ENCODE measurements at regions not wholly inside any gene's neighbourhood (a gene's known extent, or its start where the extent isn't known, plus 50 kb on each side); places are given as distances from the start of the nearest gene placed in this dataset.
"Not testable (repeated sequence)": the region's sequence is repeated elsewhere in the genome, so short reads cannot be mapped to it uniquely, and the experiment has no call there.

GRCh38 chr3:162612991-162613390 lies 1116.4 kb downstream of the OTOL1 start:
- Histone ChIP-seq H3K27ac (no peak overlapping the region), H3K27me3 (no peaks in the 10 kb centered on the region), H3K9me3 (replicated peaks in 1 of 3) (no peaks in the 10 kb centered on the region), H3K4me3 (no peak overlapping the region), H3K36me3 (replicated peaks in 1 of 2) (no peaks in the 10 kb centered on the region), H3K4me1 (replicated peaks in 1 of 2) (no peaks in the 10 kb centered on the region)
- 48 to 67% (median 51%) methylated on average over 2 of the region's 2 CpGs for WGBS, 4 donors
- TF ChIP-seq POLR2A (IDR thresholded peaks at IDR 0.05): no peak
- intact Hi-C loops (cut with DNase I): no loop called here
- DNase-seq: no peak

- no peaks in the 10 kb centered on the region for H3K4me1 ChIP-seq (replicated peaks in 1 of 2)
- no peak for DNase-seq
- intact Hi-C loops (cut with DNase I): no loop called here
Observed at GRCh38 chr3:162626172-162626571, 1129.6 kb downstream of the OTOL1 start.

GRCh38 chr3:162628531-162628930 lies 1131.9 kb downstream of the OTOL1 start:
- TF ChIP-seq POLR2A (IDR thresholded peaks at IDR 0.05) (no peak), CTCF (IDR thresholded peaks at IDR 0.05) (no peak)
- H3K36me3 ChIP-seq (replicated peaks in 1 of 2): no peaks in the 10 kb centered on the region
- intact Hi-C loops (cut with DNase I): no loop called here
- H3K27me3 ChIP-seq: no peaks in the 10 kb centered on the region
- no peak overlapping the region for H3K27ac ChIP-seq
- no peak for DNase-seq
- WGBS, 4 donors: 75 to 83% (median 79%) methylated on average over 3 of the region's 3 CpGs
- H3K9me3 ChIP-seq (replicated peaks in 1 of 3): no peaks in the 10 kb centered on the region
- H3K4me3 ChIP-seq: no peak overlapping the region
- H3K4me1 ChIP-seq (replicated peaks in 1 of 2): no peaks in the 10 kb centered on the region

More at GRCh38 chr3:162626172-162626571, 1129.6 kb downstream of the OTOL1 start:
- no peak overlapping the region for H3K27ac ChIP-seq
- H3K4me3 ChIP-seq: no peak overlapping the region
- H3K27me3 ChIP-seq: no peaks in the 10 kb centered on the region
- no peak for TF ChIP-seq POLR2A (IDR thresholded peaks at IDR 0.05)
- TF ChIP-seq CTCF (IDR thresholded peaks at IDR 0.05): no peak
- no peaks in the 10 kb centered on the region for H3K9me3 ChIP-seq (replicated peaks in 1 of 3)
- H3K36me3 ChIP-seq (replicated peaks in 1 of 2): no peaks in the 10 kb centered on the region

GRCh38 chr3:162629372-162629771 lies 1132.8 kb downstream of the OTOL1 start:
- Histone ChIP-seq H3K4me1 (replicated peaks in 1 of 2) (no peaks in the 10 kb centered on the region), H3K4me3 (no peak overlapping the region), H3K9me3 (replicated peaks in 1 of 3) (no peaks in the 10 kb centered on the region), H3K27ac (no peak overlapping the region), H3K27me3 (no peaks in the 10 kb centered on the region), H3K36me3 (replicated peaks in 1 of 2) (no peaks in the 10 kb centered on the region)
- TF ChIP-seq POLR2A (IDR thresholded peaks at IDR 0.05): no peak
- intact Hi-C loops (cut with DNase I): no loop called here
- no peak for DNase-seq

- Histone ChIP-seq H3K36me3 (replicated peaks in 1 of 2) (no peaks in the 10 kb centered on the region), H3K27ac (no peak overlapping the region), H3K9me3 (replicated peaks in 1 of 3) (no peaks in the 10 kb centered on the region), H3K4me1 (replicated peaks in 1 of 2) (no peaks in the 10 kb centered on the region), H3K4me3 (no peak overlapping the region), H3K27me3 (no peaks in the 10 kb centered on the region)
- no peak for DNase-seq
- WGBS, 4 donors: 68 to 88% (median 79%) methylated on average over 2 of the region's 2 CpGs
- no peak for TF ChIP-seq POLR2A (IDR thresholded peaks at IDR 0.05)
- TF ChIP-seq CTCF (IDR thresholded peaks at IDR 0.05): no peak
- intact Hi-C loops (cut with DNase I): no loop called here
Observed at GRCh38 chr3:162632672-162633071, 1136.1 kb downstream of the OTOL1 start.

GRCh38 chr3:162640208-162640607 lies 1143.6 kb downstream of the OTOL1 start:
- intact Hi-C loops (cut with DNase I); H3K4me1 ChIP-seq (replicated peaks in 1 of 2); H3K9me3 ChIP-seq (replicated peaks in 1 of 3); H3K4me3 ChIP-seq; H3K27me3 ChIP-seq; DNase-seq; H3K36me3 ChIP-seq (replicated peaks in 1 of 2); H3K27ac ChIP-seq: not testable (repeated sequence)
- 92 to 96% (median 95%) methylated on average over 8 to 13 of the region's 13 CpGs for WGBS, 4 donors
